Jurkat, Clone E6-1 (cell line): ENCODE measurements at regions not wholly inside any gene's neighbourhood (a gene's known extent, or its start where the extent isn't known, plus 50 kb on each side); places are given as distances from the start of the nearest gene placed in this dataset.

Experiments used
- DNase-seq: peaks from one replicate; pipeline ENCODE4 v3.0.0-alpha.2; 2011; ENCODE audit warnings: low read depth, low spot score
- H3K4me3 ChIP-seq: 2 replicates; pipeline ENCODE4 v1.5.1; 2011; ENCODE audit warnings: mild to moderate bottlenecking, low read length, control low read depth, moderate library complexity

- no peak for DNase-seq
- H3K4me3 ChIP-seq, result no peak overlapping the region
Observed at GRCh38 chr3:28067014-28067413, 174.4 kb upstream of the CMC1 start.

GRCh38 chr3:28068342-28068741 is 173.1 kb upstream of the CMC1 start:
- H3K4me3 ChIP-seq, result no peak overlapping the region
- no peak for DNase-seq

GRCh38 chr3:28069438-28069837 is 172.0 kb upstream of the CMC1 start:
- no peak overlapping the region for H3K4me3 ChIP-seq
- DNase-seq, result no peak

- no peak overlapping the region for H3K4me3 ChIP-seq
- no peak for DNase-seq
Observed at GRCh38 chr3:28076246-28076645, 165.2 kb upstream of the CMC1 start.

GRCh38 chr3:28077572-28077971 is 163.8 kb upstream of the CMC1 start:
- no peak overlapping the region for H3K4me3 ChIP-seq
- no peak for DNase-seq

GRCh38 chr3:28078536-28078935 is 162.9 kb upstream of the CMC1 start:
- no peak for DNase-seq
- no peak overlapping the region for H3K4me3 ChIP-seq

GRCh38 chr3:28080716-28081115 is 160.7 kb upstream of the CMC1 start:
- no peak overlapping the region for H3K4me3 ChIP-seq
- DNase-seq, result no peak

GRCh38 chr3:28081533-28081947 is 159.9 kb upstream of the CMC1 start:
- no peak overlapping the region for H3K4me3 ChIP-seq
- DNase-seq, result no peak

GRCh38 chr3:28087591-28087990 is 153.8 kb upstream of the CMC1 start:
- H3K4me3 ChIP-seq, result no peak overlapping the region

GRCh38 chr3:28088811-28089526 is 152.4 kb upstream of the CMC1 start:
- no peak for DNase-seq
- no peak overlapping the region for H3K4me3 ChIP-seq

More at GRCh38 chr3:28087591-28087990, 153.8 kb upstream of the CMC1 start:
- no peak for DNase-seq

- DNase-seq, result no peak
- H3K4me3 ChIP-seq, result no peak overlapping the region
Observed at GRCh38 chr3:28089527-28089897, 151.9 kb upstream of the CMC1 start.

GRCh38 chr3:28099296-28099695 is 142.1 kb upstream of the CMC1 start:
- no peak for DNase-seq
- no peak overlapping the region for H3K4me3 ChIP-seq

GRCh38 chr3:28101705-28102104 is 139.7 kb upstream of the CMC1 start:
- no peak for DNase-seq
- no peak overlapping the region for H3K4me3 ChIP-seq

- DNase-seq, result no peak
Observed at GRCh38 chr3:28103861-28104260, 137.6 kb upstream of the CMC1 start.

GRCh38 chr3:28104896-28105534 is 136.4 kb upstream of the CMC1 start:
- DNase-seq, result no peak
- H3K4me3 ChIP-seq, result no peak overlapping the region

More at GRCh38 chr3:28103861-28104260, 137.6 kb upstream of the CMC1 start:
- no peak overlapping the region for H3K4me3 ChIP-seq

- DNase-seq, result no peak
- H3K4me3 ChIP-seq, result no peak overlapping the region
Observed at GRCh38 chr3:28109829-28110228, 131.6 kb upstream of the CMC1 start.

- no peak for DNase-seq
- H3K4me3 ChIP-seq, result no peak overlapping the region
Observed at GRCh38 chr3:28110869-28111268, 130.6 kb upstream of the CMC1 start.

- DNase-seq, result no peak
- H3K4me3 ChIP-seq, result no peak overlapping the region
Observed at GRCh38 chr3:28114893-28115292, 126.5 kb upstream of the CMC1 start.

GRCh38 chr3:28115316-28115715 is 126.1 kb upstream of the CMC1 start:
- DNase-seq, result no peak
- H3K4me3 ChIP-seq, result no peak overlapping the region

GRCh38 chr3:28117598-28117997 is 123.8 kb upstream of the CMC1 start:
- no peak for DNase-seq
- H3K4me3 ChIP-seq, result no peak overlapping the region

- no peak overlapping the region for H3K4me3 ChIP-seq
- no peak for DNase-seq
Observed at GRCh38 chr3:28118087-28118486, 123.3 kb upstream of the CMC1 start.
